Activated CD8-positive, alpha-beta T cell treated with anti-CD3 and anti-CD28 coated beads for 36 hours (primary cell): ENCODE measurements at regions not wholly inside any gene's neighbourhood (a gene's known extent, or its start where the extent isn't known, plus 50 kb on each side); places are given as distances from the start of the nearest gene placed in this dataset.

ENCODE experiments used
- ATAC-seq: fragments of 200-7000 bp; cut with Tn5 transposase; one replicate; pipeline ENCODE4 v1.10.0; 2021; ENCODE audit warnings: mild to moderate bottlenecking, moderate library complexity
- CTCF ChIA-PET: fragments of 350-600 bp; sonication (Branson Sonifier 250); formaldehyde crosslinking; loops from one replicate; lab custom pipeline; 2021; ENCODE audit warnings: antibody characterized with exemption; lab: Charles Lee
- POLR2A ChIA-PET: fragments of 350-600 bp; sonication (Branson Sonifier 250); formaldehyde crosslinking; loops from one replicate; lab custom pipeline; 2021; ENCODE audit warnings: antibody characterized with exemption; lab: Charles Lee
- DNase-seq: peaks from one replicate; pipeline ENCODE4 v3.0.0-alpha.2; 2020
- H3K27ac Mint-ChIP-seq: one replicate; pipeline ENCODE4 v1.8.0; 2021; ENCODE audit warnings: mild to moderate bottlenecking, mixed read lengths
- H3K27me3 Mint-ChIP-seq: one replicate; pipeline ENCODE4 v1.8.0; 2021; ENCODE audit warnings: mixed read lengths
- H3K36me3 Mint-ChIP-seq: one replicate; pipeline ENCODE4 v1.8.0; 2021; ENCODE audit warnings: low read depth, mixed read lengths
- H3K4me1 Mint-ChIP-seq: one replicate; pipeline ENCODE4 v1.8.0; 2021; ENCODE audit warnings: low read depth, mixed read lengths
- H3K4me3 Mint-ChIP-seq: one replicate; pipeline ENCODE4 v1.8.0; 2021; ENCODE audit warnings: mild to moderate bottlenecking, moderate library complexity, mixed read lengths
- H3K9me3 Mint-ChIP-seq: one replicate; pipeline ENCODE4 v1.8.0; 2021; ENCODE audit warnings: mixed read lengths
- CTCF ChIP-seq: fragments of 200-600 bp; IDR thresholded peaks from one replicate; pipeline ENCODE4 v1.8.0; 2022; ENCODE audit warnings: antibody characterized with exemption, mild to moderate bottlenecking
- intact Hi-C: fragments of 100-400 bp; cut with micrococcal nuclease; formaldehyde crosslinking; loops from one replicate; pipeline ENCODE4 v1.10.0; 2022

GRCh38 chr12:76247026-76247646, 101.1 kb downstream of the BBS10 start:
- no peaks in the 10 kb centered on the region for H3K4me1 Mint-ChIP-seq
- H3K27me3 Mint-ChIP-seq, result peaks cover 8% of the 10 kb centered on the region
- H3K9me3 Mint-ChIP-seq, result no peaks in the 10 kb centered on the region
- ChIA-PET POLR2A (interaction anchor here (1.1 kb wide), 1 partner anchor 46 kb away, joined by 3 read pairs; no protein-coding TSS in a partner anchor), CTCF (interaction anchor here (1.0 to 1.6 kb wide), 2 partner anchors 121 to 132 kb away, joined by 3 read pairs; no protein-coding TSS in a partner anchor)
- H3K36me3 Mint-ChIP-seq, result no peaks in the 10 kb centered on the region
- no peak for DNase-seq
- ATAC-seq, result no peak
- H3K4me3 Mint-ChIP-seq, result no peak overlapping the region
- no peak overlapping the region for H3K27ac Mint-ChIP-seq
- no peak for TF ChIP-seq CTCF
- intact Hi-C loops, result no loop called here

GRCh38 chr12:76246611-76247010, 101.6 kb downstream of the BBS10 start:
- Mint-ChIP-seq H3K4me3 (no peak overlapping the region), H3K27ac (no peak overlapping the region), H3K4me1 (no peaks in the 10 kb centered on the region), H3K36me3 (no peaks in the 10 kb centered on the region), H3K27me3 (peaks cover 8% of the 10 kb centered on the region), H3K9me3 (no peaks in the 10 kb centered on the region)
- ChIA-PET CTCF (interaction anchor here (1.0 kb wide), 1 partner anchor 122 kb away, joined by 3 read pairs; no protein-coding TSS in a partner anchor), POLR2A (interaction anchor here (1.1 kb wide), 1 partner anchor 46 kb away, joined by 3 read pairs; no protein-coding TSS in a partner anchor)
- intact Hi-C loops, result no loop called here
- TF ChIP-seq CTCF, result no peak
- ATAC-seq (no peak), DNase-seq (no peak)

- CTCF ChIA-PET, result interaction anchor here (0.7 kb wide), 1 partner anchor 27 kb away, joined by 3 read pairs; no protein-coding TSS in a partner anchor
- DNase-seq, result no peak
- Mint-ChIP-seq H3K27me3 (peaks cover 8% of the 10 kb centered on the region), H3K4me1 (no peaks in the 10 kb centered on the region), H3K27ac (no peak overlapping the region), H3K9me3 (no peaks in the 10 kb centered on the region), H3K4me3 (no peak overlapping the region), H3K36me3 (no peaks in the 10 kb centered on the region)
- no peak for TF ChIP-seq CTCF
- ATAC-seq, result no peak
- intact Hi-C loops, result no loop called here
- POLR2A ChIA-PET, result no interaction called here
Measured at GRCh38 chr12:76244300-76244699, 103.9 kb downstream of the BBS10 start.

- TF ChIP-seq CTCF, result no peak
- POLR2A ChIA-PET, result no interaction called here
- ATAC-seq (no peak), DNase-seq (no peak)
- no peaks in the 10 kb centered on the region for H3K9me3 Mint-ChIP-seq
- peaks cover 5% of the 10 kb centered on the region for H3K27me3 Mint-ChIP-seq
- intact Hi-C loops, result no loop called here
- no peaks in the 10 kb centered on the region for H3K4me1 Mint-ChIP-seq
- CTCF ChIA-PET, result no interaction called here
- no peak overlapping the region for H3K4me3 Mint-ChIP-seq
- H3K27ac Mint-ChIP-seq, result no peak overlapping the region
- no peaks in the 10 kb centered on the region for H3K36me3 Mint-ChIP-seq
Measured at GRCh38 chr12:76242813-76243550, 105.2 kb downstream of the BBS10 start.

- Mint-ChIP-seq H3K27ac (no peak overlapping the region), H3K9me3 (no peaks in the 10 kb centered on the region), H3K4me3 (no peak overlapping the region), H3K4me1 (no peaks in the 10 kb centered on the region), H3K36me3 (no peaks in the 10 kb centered on the region), H3K27me3 (peaks cover 5% of the 10 kb centered on the region)
- TF ChIP-seq CTCF, result no peak
- POLR2A ChIA-PET, result no interaction called here
- CTCF ChIA-PET, result no interaction called here
- no peak for DNase-seq
- intact Hi-C loops, result no loop called here
- no peak for ATAC-seq
Measured at GRCh38 chr12:76241371-76241770, 106.8 kb downstream of the BBS10 start.
